CD14-positive monocyte (primary cell): ENCODE measurements at regions not wholly inside any gene's neighbourhood (a gene's known extent, or its start where the extent isn't known, plus 50 kb on each side); places are given as distances from the start of the nearest gene placed in this dataset.

Experiments
- DNase-seq, 3 donors: peaks; one replicate each; pipeline ENCODE4 v3.0.0-alpha.2; 2011 to 2022
- H2AFZ ChIP-seq: 2 replicates; pipeline ENCODE4 v1.6.0; 2012; ENCODE audit warnings: mild to moderate bottlenecking, low read depth, low read length, inconsistent platforms; ENCODE audit not compliant: insufficient read depth, poor library complexity, severe bottlenecking
- H3K27ac ChIP-seq, 2 donors: 1 replicate in 1 of 2; 2 replicates in 1 of 2; pipeline ENCODE4 v1.5.1; 2012 to 2013; ENCODE audit warnings: low read length in 2 of 2, control low read depth in 1 of 2, inconsistent platforms in 1 of 2, low read depth in 1 of 2, mild to moderate bottlenecking in 1 of 2
- H3K27me3 ChIP-seq, 2 donors: one replicate each; pipeline versions ENCODE4 v1.6.0 to v1.6.1; 2011 to 2013; ENCODE audit warnings: low read length in 2 of 2; ENCODE audit not compliant: control insufficient read depth in 2 of 2, insufficient read depth in 2 of 2
- H3K36me3 ChIP-seq, 2 donors: replicated peaks in 1 of 2; 1 replicate in 1 of 2; 2 replicates in 1 of 2; pipeline versions ENCODE4 v1.5.1 to v1.6.1; 2012 to 2013; ENCODE audit warnings: low read length in 2 of 2, control low read depth in 1 of 2, inconsistent platforms in 1 of 2, mild to moderate bottlenecking in 1 of 2; ENCODE audit not compliant: insufficient read depth in 2 of 2, control insufficient read depth in 1 of 2
- H3K4me1 ChIP-seq, 2 donors: 1 replicate in 1 of 2; 2 replicates in 1 of 2; pipeline versions ENCODE4 v1.5.1 to v1.6.1; 2012 to 2013; ENCODE audit warnings: low read length in 2 of 2, control low read depth in 1 of 2, inconsistent platforms in 1 of 2, mild to moderate bottlenecking in 1 of 2, moderate library complexity in 1 of 2; ENCODE audit not compliant: insufficient read depth in 2 of 2, control insufficient read depth in 1 of 2
- H3K4me2 ChIP-seq: replicated peaks from 2 replicates; pipeline ENCODE3; 2012; ENCODE audit warnings: low read length, moderate library complexity, mild to moderate bottlenecking; ENCODE audit not compliant: poor library complexity, severe bottlenecking; ENCODE audit errors: extremely low read depth
- H3K4me3 ChIP-seq, 3 experiments: fragments of 200-600 bp in 1 of 3; sonication (generic) in 1 of 3; replicated peaks in 1 of 3; 1 replicate in 2 of 3; 2 replicates in 1 of 3; pipeline ENCODE4 v1.5.1; 2011 to 2013; ENCODE audit warnings: low read length in 3 of 3, mild to moderate bottlenecking in 3 of 3, control low read depth in 2 of 3, low read depth in 2 of 3, inconsistent platforms in 1 of 3, moderate library complexity in 1 of 3
- H3K79me2 ChIP-seq: 2 replicates; pipeline ENCODE4 v1.6.0; 2012; ENCODE audit warnings: mild to moderate bottlenecking, control low read depth, inconsistent platforms, low read length, moderate library complexity; ENCODE audit not compliant: insufficient read depth
- H3K9ac ChIP-seq: 2 replicates; pipeline ENCODE4 v1.6.0; 2017; ENCODE audit warnings: low read length, mild to moderate bottlenecking; ENCODE audit not compliant: insufficient read depth, poor library complexity, severe bottlenecking
- H3K9me3 ChIP-seq, 2 donors: replicated peaks in 1 of 2; 1 replicate in 1 of 2; 2 replicates in 1 of 2; pipeline versions ENCODE4 v1.5.1 to v1.6.1; 2012 to 2013; ENCODE audit warnings: low read length in 2 of 2, control low read depth in 1 of 2; ENCODE audit not compliant: control insufficient read depth in 1 of 2, insufficient read depth in 1 of 2
- H4K20me1 ChIP-seq: 2 replicates; pipeline ENCODE4 v1.6.0; 2012; ENCODE audit warnings: mild to moderate bottlenecking, low read length, control low read depth, moderate library complexity; ENCODE audit not compliant: insufficient read depth
- H3K27ac Mint-ChIP-seq, 7 donors: one replicate each; pipeline ENCODE4 v1.8.0; 2020; ENCODE audit warnings: mild to moderate bottlenecking in 7 of 7, mixed read lengths in 7 of 7, moderate library complexity in 6 of 7, inconsistent platforms in 2 of 7
- H3K27me3 Mint-ChIP-seq, 3 donors: one replicate each; pipeline ENCODE4 v1.8.0; 2021 to 2022; ENCODE audit warnings: low read depth in 3 of 3, mild to moderate bottlenecking in 3 of 3, mixed read lengths in 3 of 3, moderate library complexity in 3 of 3, inconsistent platforms in 1 of 3
- H3K36me3 Mint-ChIP-seq, 2 donors: one replicate each; pipeline ENCODE4 v1.8.0; 2020; ENCODE audit warnings: mixed read lengths in 2 of 2, inconsistent platforms in 1 of 2, mild to moderate bottlenecking in 1 of 2
- H3K4me1 Mint-ChIP-seq: one replicate; pipeline ENCODE4 v1.8.0; 2020; ENCODE audit warnings: mild to moderate bottlenecking, mixed read lengths
- H3K4me3 Mint-ChIP-seq, 2 donors: one replicate each; pipeline ENCODE4 v1.8.0; 2020; ENCODE audit warnings: mild to moderate bottlenecking in 2 of 2, mixed read lengths in 2 of 2, moderate library complexity in 1 of 2
- H3K9me3 Mint-ChIP-seq, 7 donors: one replicate each; pipeline ENCODE4 v1.8.0; 2020 to 2022; ENCODE audit warnings: mixed read lengths in 7 of 7, mild to moderate bottlenecking in 6 of 7, moderate library complexity in 6 of 7, inconsistent platforms in 2 of 7
- WGBS: methylation state at CpG from one replicate; pipeline ENCODE4 v1.1.5; 2013; ENCODE audit warnings: missing lambda C conversion rate; ENCODE audit not compliant: insufficient coverage; 5-methylcytosine and 5-hydroxymethylcytosine counted together
- intact Hi-C, 2 donors: fragments of 100-400 bp; cut with micrococcal nuclease; formaldehyde crosslinking; loops; one replicate each; pipeline versions ENCODE4 v1.15.0 to v1.15.1; 2023
- TF ChIP-seq, protein P1 (sequence below): fragments of 200-600 bp; IDR thresholded peaks from one replicate; pipeline ENCODE4 v1.8.0; 2022; ENCODE audit warnings: antibody characterized with exemption, mild to moderate bottlenecking

DNA sequence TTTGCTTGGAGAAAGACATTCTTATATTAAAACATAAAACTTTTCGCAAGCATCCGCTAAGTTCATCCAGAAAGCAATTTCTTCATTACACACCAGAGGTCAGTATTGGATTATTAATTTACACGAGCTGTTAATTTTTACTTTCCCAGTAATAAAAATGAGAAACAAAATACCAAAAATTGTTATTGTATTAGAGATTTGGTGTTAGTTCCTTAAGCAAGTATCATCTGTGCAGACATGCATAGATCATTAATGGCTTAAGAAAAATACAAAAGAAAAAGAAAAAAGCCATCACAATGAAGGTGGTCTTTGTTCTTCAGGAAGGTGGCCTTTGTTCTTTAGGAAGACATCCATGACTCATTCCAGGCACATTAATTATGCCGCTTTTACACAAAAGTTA lies 53.6 kb upstream of the HNMT start:
- H3K4me2 ChIP-seq, result no peak overlapping the region
- DNase-seq, result peak in 1 of 3 donors; percentile 28
- H3K4me3 ChIP-seq, result no peak overlapping the region
- no peaks in the 10 kb centered on the region for H4K20me1 ChIP-seq
- H3K79me2 ChIP-seq, result no peaks in the 10 kb centered on the region
- no peak overlapping the region for H3K27ac ChIP-seq
- H3K9ac ChIP-seq, result no peak overlapping the region
- H3K9me3 ChIP-seq, result no peaks in the 10 kb centered on the region
- Mint-ChIP-seq H3K9me3 (no peaks in the 10 kb centered on the region), H3K27me3 (peaks cover 0 to 2% (median 0%) of the 10 kb centered on the region in 3 donors), H3K27ac (no peak overlapping the region), H3K4me3 (no peak overlapping the region), H3K36me3 (no peaks in the 10 kb centered on the region), H3K4me1 (no peaks in the 10 kb centered on the region)
- intact Hi-C loops, result loop anchor here in 1 of 2 donors (5.0 to 10.0 kb wide), 2 partner anchors 184 to 917 kb away; no protein-coding TSS in a partner anchor
- no peak overlapping the region for H2AFZ ChIP-seq
- H3K27me3 ChIP-seq, result no peaks in the 10 kb centered on the region
- H3K36me3 ChIP-seq, result no peaks in the 10 kb centered on the region
- no CpG with 5 or more reads among the region's 4 CpGs for WGBS
- TF ChIP-seq, protein P1, sequence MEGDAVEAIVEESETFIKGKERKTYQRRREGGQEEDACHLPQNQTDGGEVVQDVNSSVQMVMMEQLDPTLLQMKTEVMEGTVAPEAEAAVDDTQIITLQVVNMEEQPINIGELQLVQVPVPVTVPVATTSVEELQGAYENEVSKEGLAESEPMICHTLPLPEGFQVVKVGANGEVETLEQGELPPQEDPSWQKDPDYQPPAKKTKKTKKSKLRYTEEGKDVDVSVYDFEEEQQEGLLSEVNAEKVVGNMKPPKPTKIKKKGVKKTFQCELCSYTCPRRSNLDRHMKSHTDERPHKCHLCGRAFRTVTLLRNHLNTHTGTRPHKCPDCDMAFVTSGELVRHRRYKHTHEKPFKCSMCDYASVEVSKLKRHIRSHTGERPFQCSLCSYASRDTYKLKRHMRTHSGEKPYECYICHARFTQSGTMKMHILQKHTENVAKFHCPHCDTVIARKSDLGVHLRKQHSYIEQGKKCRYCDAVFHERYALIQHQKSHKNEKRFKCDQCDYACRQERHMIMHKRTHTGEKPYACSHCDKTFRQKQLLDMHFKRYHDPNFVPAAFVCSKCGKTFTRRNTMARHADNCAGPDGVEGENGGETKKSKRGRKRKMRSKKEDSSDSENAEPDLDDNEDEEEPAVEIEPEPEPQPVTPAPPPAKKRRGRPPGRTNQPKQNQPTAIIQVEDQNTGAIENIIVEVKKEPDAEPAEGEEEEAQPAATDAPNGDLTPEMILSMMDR, result peak; percentile 75
- no peaks in the 10 kb centered on the region for H3K4me1 ChIP-seq

DNA sequence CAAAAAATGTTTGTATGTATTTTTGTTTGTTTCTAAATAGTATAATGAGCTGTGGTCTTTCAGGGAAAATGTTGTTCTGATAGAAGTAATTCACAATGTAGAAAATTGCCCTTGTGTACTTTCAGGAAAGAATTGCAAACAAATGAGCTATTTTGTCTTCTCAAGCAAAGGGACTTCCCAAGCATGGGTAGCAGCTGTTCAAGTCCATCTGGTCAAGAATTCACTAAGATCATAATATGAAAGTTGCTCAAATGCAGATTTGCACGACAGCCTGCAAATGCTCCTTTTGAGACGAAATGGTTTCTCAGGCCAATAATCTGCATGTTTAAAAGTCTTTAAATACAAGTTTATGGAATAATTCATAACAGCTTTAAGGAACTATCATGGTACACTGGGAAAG lies 51.9 kb upstream of the HNMT start:
- Histone ChIP-seq H3K9ac (no peak overlapping the region), H3K79me2 (no peaks in the 10 kb centered on the region), H2AFZ (no peak overlapping the region), H3K27me3 (no peaks in the 10 kb centered on the region), H3K36me3 (no peaks in the 10 kb centered on the region), H3K27ac (no peak overlapping the region), H3K4me3 (no peak overlapping the region), H3K4me2 (no peak overlapping the region), H3K9me3 (no peaks in the 10 kb centered on the region), H3K4me1 (no peaks in the 10 kb centered on the region), H4K20me1 (no peaks in the 10 kb centered on the region)
- DNase-seq, result no peak
- Mint-ChIP-seq H3K4me1 (no peaks in the 10 kb centered on the region), H3K9me3 (no peaks in the 10 kb centered on the region), H3K27ac (no peak overlapping the region), H3K4me3 (no peak overlapping the region), H3K27me3 (no peaks in the 10 kb centered on the region), H3K36me3 (no peaks in the 10 kb centered on the region)
- TF ChIP-seq, protein P1, result no peak
- intact Hi-C loops, result loop anchor here in 1 of 2 donors (5.0 to 10.0 kb wide), 2 partner anchors 182 to 915 kb away; no protein-coding TSS in a partner anchor
- WGBS, result no CpG with 5 or more reads among the region's 2 CpGs
